PC-9 (cell line): ENCODE measurements at regions not wholly inside any gene's neighbourhood (a gene's known extent, or its start where the extent isn't known, plus 50 kb on each side); places are given as distances from the start of the nearest gene placed in this dataset.

Source experiments
- EZH2 ChIP-seq: fragments of 200-600 bp; sonication (generic); IDR thresholded peaks from 2 replicates; pipeline ENCODE4 v1.8.0; 2017; ENCODE audit warnings: antibody characterized with exemption, low read depth
- TF ChIP-seq, protein P1 (sequence below): fragments of 200-600 bp; sonication (generic); conservative IDR thresholded peaks from 2 replicates; pipeline ENCODE4 v1.6.1; 2017; ENCODE audit warnings: mixed run types, antibody characterized with exemption, mild to moderate bottlenecking, moderate library complexity

DNA sequence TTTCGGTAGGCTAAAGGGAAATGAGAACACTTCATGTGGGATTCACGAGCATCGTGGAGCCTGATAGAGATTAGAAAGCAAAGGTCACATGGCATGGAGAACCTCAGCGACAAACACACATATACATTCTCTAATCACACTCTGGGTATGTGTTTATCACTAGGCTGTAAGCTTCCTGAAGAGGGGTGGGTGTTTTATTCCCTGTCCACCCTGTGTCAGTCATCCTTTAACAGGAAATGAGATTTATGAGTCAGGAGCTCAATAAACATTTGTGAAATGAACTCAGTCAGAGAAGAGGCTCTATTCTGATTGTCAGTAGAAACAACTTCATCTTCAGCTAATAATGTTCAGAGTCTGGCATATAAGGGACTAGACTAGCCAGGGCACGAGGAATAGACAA lies 71.7 kb upstream of the EIF3M start:
- TF ChIP-seq, protein P1, sequence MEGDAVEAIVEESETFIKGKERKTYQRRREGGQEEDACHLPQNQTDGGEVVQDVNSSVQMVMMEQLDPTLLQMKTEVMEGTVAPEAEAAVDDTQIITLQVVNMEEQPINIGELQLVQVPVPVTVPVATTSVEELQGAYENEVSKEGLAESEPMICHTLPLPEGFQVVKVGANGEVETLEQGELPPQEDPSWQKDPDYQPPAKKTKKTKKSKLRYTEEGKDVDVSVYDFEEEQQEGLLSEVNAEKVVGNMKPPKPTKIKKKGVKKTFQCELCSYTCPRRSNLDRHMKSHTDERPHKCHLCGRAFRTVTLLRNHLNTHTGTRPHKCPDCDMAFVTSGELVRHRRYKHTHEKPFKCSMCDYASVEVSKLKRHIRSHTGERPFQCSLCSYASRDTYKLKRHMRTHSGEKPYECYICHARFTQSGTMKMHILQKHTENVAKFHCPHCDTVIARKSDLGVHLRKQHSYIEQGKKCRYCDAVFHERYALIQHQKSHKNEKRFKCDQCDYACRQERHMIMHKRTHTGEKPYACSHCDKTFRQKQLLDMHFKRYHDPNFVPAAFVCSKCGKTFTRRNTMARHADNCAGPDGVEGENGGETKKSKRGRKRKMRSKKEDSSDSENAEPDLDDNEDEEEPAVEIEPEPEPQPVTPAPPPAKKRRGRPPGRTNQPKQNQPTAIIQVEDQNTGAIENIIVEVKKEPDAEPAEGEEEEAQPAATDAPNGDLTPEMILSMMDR, result no peak
- no peak for TF ChIP-seq EZH2
